Neural progenitor cell (in vitro differentiated cells): ENCODE measurements at regions not wholly inside any gene's neighbourhood (a gene's known extent, or its start where the extent isn't known, plus 50 kb on each side); places are given as distances from the start of the nearest gene placed in this dataset.
A peak's percentile ranks its signal among the peaks of the same experiment; 100 is the strongest.

Source experiments
- DNase-seq: peaks from one replicate; pipeline ENCODE4 v3.0.0-alpha.2; 2016; ENCODE audit warnings: low spot score
- H2AFZ ChIP-seq: fragments of 200-600 bp; sonication (generic); replicated peaks from 2 replicates; pipeline ENCODE4 v1.6.1; 2016; ENCODE audit warnings: antibody characterized with exemption
- H3F3A ChIP-seq: fragments of 200-600 bp; sonication (generic); 2 replicates; pipeline ENCODE4 v1.6.1; 2016; ENCODE audit warnings: antibody characterized with exemption, low read depth
- H3K27ac ChIP-seq: fragments of 200-600 bp; sonication (generic); 2 replicates; pipeline ENCODE4 v1.5.1; 2016; ENCODE audit warnings: mild to moderate bottlenecking
- H3K27me3 ChIP-seq: fragments of 200-600 bp; sonication (generic); 2 replicates; pipeline ENCODE4 v1.6.1; 2016; ENCODE audit warnings: mild to moderate bottlenecking, moderate library complexity
- H3K36me3 ChIP-seq: fragments of 200-600 bp; sonication (generic); 2 replicates; pipeline ENCODE4 v1.5.1; 2016
- H3K4me1 ChIP-seq: fragments of 200-600 bp; sonication (generic); 2 replicates; pipeline ENCODE4 v1.6.1; 2016; ENCODE audit warnings: mixed run types
- H3K4me2 ChIP-seq: fragments of 200-600 bp; sonication (generic); 2 replicates; pipeline ENCODE4 v1.6.1; 2016
- H3K4me3 ChIP-seq: fragments of 200-600 bp; sonication (generic); 2 replicates; pipeline ENCODE4 v1.5.1; 2016
- H3K79me2 ChIP-seq: fragments of 200-600 bp; sonication (generic); 2 replicates; pipeline ENCODE4 v1.6.1; 2016; ENCODE audit warnings: low read depth
- H3K9ac ChIP-seq: fragments of 200-600 bp; sonication (generic); 2 replicates; pipeline ENCODE4 v1.6.1; 2016
- H3K9me3 ChIP-seq: fragments of 200-600 bp; sonication (generic); 2 replicates; pipeline ENCODE4 v1.5.1; 2016; ENCODE audit warnings: low read depth
- H4K20me1 ChIP-seq: fragments of 200-600 bp; sonication (generic); 2 replicates; pipeline ENCODE4 v1.6.1; 2016; ENCODE audit warnings: low read depth
- H3K27ac Mint-ChIP-seq: 3 replicates; pipeline ENCODE4 v1.8.0; 2021; ENCODE audit warnings: mixed read lengths
- H3K27me3 Mint-ChIP-seq: 2 replicates; pipeline ENCODE4 v1.8.0; 2022; ENCODE audit warnings: low read depth, mild to moderate bottlenecking, inconsistent platforms, moderate library complexity, mixed read lengths; ENCODE audit not compliant: insufficient read depth
- H3K36me3 Mint-ChIP-seq: 3 replicates; pipeline ENCODE4 v1.8.0; 2021; ENCODE audit warnings: mixed read lengths
- H3K4me1 Mint-ChIP-seq: 3 replicates; pipeline ENCODE4 v1.8.0; 2021; ENCODE audit warnings: mixed read lengths
- H3K4me3 Mint-ChIP-seq: 3 replicates; pipeline ENCODE4 v1.8.0; 2021; ENCODE audit warnings: mild to moderate bottlenecking, moderate library complexity, mixed read lengths
- H3K9me3 Mint-ChIP-seq: 3 replicates; pipeline ENCODE4 v1.8.0; 2020; ENCODE audit warnings: mixed read lengths
- EZH2 ChIP-seq: fragments of 200-600 bp; sonication (generic); IDR thresholded peaks from 2 replicates; pipeline ENCODE4 v1.6.1; 2017; ENCODE audit warnings: antibody characterized with exemption, mild to moderate bottlenecking, moderate library complexity
- EZH2phosphoT487 ChIP-seq: fragments of 200-600 bp; sonication (generic); IDR thresholded peaks from 2 replicates; pipeline ENCODE4 v1.6.1; 2017; ENCODE audit warnings: antibody characterized with exemption
- TF ChIP-seq, protein P1 (sequence below): fragments of 200-600 bp; sonication (generic); IDR thresholded peaks from 2 replicates; pipeline ENCODE4 v1.5.1; 2017; ENCODE audit warnings: antibody characterized with exemption, mild to moderate bottlenecking

DNA sequence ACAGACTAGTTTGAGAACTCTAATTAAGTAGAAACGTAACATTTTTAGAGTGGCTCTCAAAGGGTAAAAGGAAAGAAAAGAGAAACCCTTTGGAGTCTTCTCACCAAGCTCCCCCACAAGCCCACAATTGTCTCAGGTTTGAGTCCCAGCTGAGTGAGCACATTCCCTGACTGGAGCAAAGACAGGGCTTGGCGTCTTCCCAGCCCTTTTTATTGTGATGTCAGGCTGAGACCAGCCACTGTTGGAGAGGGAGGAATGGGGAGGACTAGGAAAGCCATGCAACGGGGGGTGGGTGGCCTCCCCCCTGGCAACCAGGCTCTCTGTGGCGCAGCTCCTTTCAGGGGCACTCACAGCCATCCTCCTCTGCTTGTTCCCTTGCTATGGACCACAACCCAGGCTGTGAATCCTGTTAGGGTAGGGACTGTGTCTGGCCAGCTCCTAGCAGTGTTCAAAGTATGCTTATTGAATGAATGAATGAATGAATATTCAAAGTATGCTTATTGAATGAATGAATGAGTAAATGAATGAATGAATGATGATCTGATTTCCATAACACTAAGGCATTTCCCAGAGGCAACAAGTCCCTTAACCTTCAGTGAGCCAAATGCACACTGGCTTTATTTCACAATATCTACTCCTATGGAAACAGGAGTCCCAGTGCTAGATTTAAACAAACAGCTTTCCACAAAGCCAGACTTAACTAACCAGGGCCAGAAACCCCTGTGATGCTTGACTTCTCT lies 413.3 kb downstream of the MID1IP1 start:
- Mint-ChIP-seq H3K9me3 (peaks cover 2% of the 10 kb centered on the region), H3K27ac (no peak overlapping the region), H3K4me3 (no peak overlapping the region), H3K4me1 (no peaks in the 10 kb centered on the region), H3K36me3 (no peaks in the 10 kb centered on the region), H3K27me3 (peaks cover 4% of the 10 kb centered on the region)
- Histone ChIP-seq H3K27me3 (no peaks in the 10 kb centered on the region), H3K9me3 (no peaks in the 10 kb centered on the region), H3K4me1 (peaks cover 9% of the 10 kb centered on the region), H3K27ac (no peak overlapping the region), H3K36me3 (no peaks in the 10 kb centered on the region), H4K20me1 (no peaks in the 10 kb centered on the region), H3K79me2 (no peaks in the 10 kb centered on the region), H3K4me3 (no peak overlapping the region), H3K4me2 (no peak overlapping the region), H3F3A (no peaks in the 10 kb centered on the region), H2AFZ (no peak overlapping the region), H3K9ac (no peak overlapping the region)
- DNase-seq: peak; percentile 24
- TF ChIP-seq, protein P1, sequence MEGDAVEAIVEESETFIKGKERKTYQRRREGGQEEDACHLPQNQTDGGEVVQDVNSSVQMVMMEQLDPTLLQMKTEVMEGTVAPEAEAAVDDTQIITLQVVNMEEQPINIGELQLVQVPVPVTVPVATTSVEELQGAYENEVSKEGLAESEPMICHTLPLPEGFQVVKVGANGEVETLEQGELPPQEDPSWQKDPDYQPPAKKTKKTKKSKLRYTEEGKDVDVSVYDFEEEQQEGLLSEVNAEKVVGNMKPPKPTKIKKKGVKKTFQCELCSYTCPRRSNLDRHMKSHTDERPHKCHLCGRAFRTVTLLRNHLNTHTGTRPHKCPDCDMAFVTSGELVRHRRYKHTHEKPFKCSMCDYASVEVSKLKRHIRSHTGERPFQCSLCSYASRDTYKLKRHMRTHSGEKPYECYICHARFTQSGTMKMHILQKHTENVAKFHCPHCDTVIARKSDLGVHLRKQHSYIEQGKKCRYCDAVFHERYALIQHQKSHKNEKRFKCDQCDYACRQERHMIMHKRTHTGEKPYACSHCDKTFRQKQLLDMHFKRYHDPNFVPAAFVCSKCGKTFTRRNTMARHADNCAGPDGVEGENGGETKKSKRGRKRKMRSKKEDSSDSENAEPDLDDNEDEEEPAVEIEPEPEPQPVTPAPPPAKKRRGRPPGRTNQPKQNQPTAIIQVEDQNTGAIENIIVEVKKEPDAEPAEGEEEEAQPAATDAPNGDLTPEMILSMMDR: no peak
- TF ChIP-seq EZH2phosphoT487: no peak
- TF ChIP-seq EZH2: no peak

DNA sequence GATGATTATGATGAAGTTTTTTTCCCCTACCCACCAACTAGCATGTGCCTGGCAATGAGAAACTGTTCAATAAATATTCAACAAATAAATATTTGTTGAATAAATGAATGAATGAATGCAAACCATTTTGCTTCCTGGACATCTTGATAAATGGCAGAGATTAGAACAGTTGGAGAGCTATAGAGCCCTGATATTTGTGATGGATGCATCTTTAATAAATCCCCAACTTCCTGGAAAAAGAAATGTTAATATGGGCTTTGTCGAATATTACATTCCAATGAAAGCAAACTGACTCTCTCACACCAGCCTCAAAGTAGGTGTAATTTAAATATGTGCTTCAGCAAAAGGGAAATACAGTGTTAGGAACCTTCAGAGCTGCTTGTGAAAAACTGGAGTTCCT lies 419.7 kb downstream of the MID1IP1 start:
- TF ChIP-seq, protein P1: no peak
- TF ChIP-seq EZH2: no peak
- no peak for TF ChIP-seq EZH2phosphoT487
- Histone ChIP-seq H3K27ac (no peak overlapping the region), H3K4me3 (no peak overlapping the region), H3K36me3 (no peaks in the 10 kb centered on the region), H4K20me1 (no peaks in the 10 kb centered on the region), H3F3A (no peaks in the 10 kb centered on the region), H3K9me3 (no peaks in the 10 kb centered on the region), H2AFZ (no peak overlapping the region), H3K79me2 (no peaks in the 10 kb centered on the region), H3K4me1 (no peaks in the 10 kb centered on the region), H3K9ac (no peak overlapping the region), H3K27me3 (no peaks in the 10 kb centered on the region), H3K4me2 (no peak overlapping the region)
- peaks cover 5% of the 10 kb centered on the region for H3K9me3 Mint-ChIP-seq
- no peaks in the 10 kb centered on the region for H3K4me1 Mint-ChIP-seq
- DNase-seq: no peak
- peaks cover 2% of the 10 kb centered on the region for H3K27me3 Mint-ChIP-seq
- no peak overlapping the region for H3K4me3 Mint-ChIP-seq
- no peak overlapping the region for H3K27ac Mint-ChIP-seq
- H3K36me3 Mint-ChIP-seq: no peaks in the 10 kb centered on the region

DNA sequence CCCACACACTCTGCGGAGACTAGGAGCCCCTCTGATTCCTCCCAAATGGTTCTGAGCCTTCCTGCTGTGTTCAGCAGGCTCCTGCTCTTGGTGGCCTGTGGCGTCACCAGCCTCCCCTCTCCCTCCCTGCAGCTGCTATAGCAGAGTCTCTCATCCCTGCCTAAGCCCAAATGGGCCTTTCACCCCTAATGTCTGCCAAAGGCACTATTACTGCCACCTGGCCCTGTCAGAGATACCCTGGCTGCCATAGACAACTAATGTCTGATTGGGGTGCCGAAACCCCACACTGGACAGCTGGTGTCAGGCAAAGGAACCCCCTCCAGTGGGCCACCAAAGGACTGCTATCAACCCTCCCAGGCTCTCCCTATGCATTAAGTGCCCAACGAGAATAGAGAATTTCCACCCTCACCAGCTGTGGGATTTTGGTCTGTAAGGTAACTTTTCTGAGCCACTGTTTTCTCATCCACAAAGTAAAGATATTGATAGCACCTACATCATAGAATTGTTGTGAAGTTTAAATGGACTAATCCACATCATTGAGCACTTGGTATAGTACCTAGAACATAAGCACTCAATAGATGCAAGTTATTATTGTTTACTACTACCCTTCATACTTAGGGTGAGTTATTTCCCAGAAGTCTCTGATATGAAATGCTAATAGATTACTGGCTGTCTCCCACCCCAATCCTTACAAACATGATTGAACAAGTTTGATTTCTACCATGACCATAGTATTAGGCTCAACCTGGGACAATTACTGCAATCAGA lies 421.3 kb downstream of the MID1IP1 start:
- H3K4me1 ChIP-seq: no peaks in the 10 kb centered on the region
- H3K27ac Mint-ChIP-seq: no peak overlapping the region
- H3K4me3 ChIP-seq: no peak overlapping the region
- H3K79me2 ChIP-seq: no peaks in the 10 kb centered on the region
- H4K20me1 ChIP-seq: no peaks in the 10 kb centered on the region
- H2AFZ ChIP-seq: no peak overlapping the region
- H3K27me3 ChIP-seq: no peaks in the 10 kb centered on the region
- H3K27me3 Mint-ChIP-seq: peaks cover 2% of the 10 kb centered on the region
- TF ChIP-seq EZH2phosphoT487 (no peak), EZH2 (no peak)
- TF ChIP-seq, protein P1: no peak
- H3F3A ChIP-seq: no peaks in the 10 kb centered on the region
- H3K9ac ChIP-seq: no peak overlapping the region
- H3K4me2 ChIP-seq: no peak overlapping the region
- H3K4me1 Mint-ChIP-seq: no peaks in the 10 kb centered on the region
- H3K9me3 ChIP-seq: no peaks in the 10 kb centered on the region
- DNase-seq: no peak
- no peaks in the 10 kb centered on the region for H3K36me3 Mint-ChIP-seq
- no peak overlapping the region for H3K4me3 Mint-ChIP-seq
- H3K27ac ChIP-seq: no peak overlapping the region
- H3K9me3 Mint-ChIP-seq: peaks cover 5% of the 10 kb centered on the region
- no peaks in the 10 kb centered on the region for H3K36me3 ChIP-seq
